ENCODE measurements at regions not wholly inside any gene's neighbourhood (a gene's known extent, or its start where the extent isn't known, plus 50 kb on each side); places are given as distances from the start of the nearest gene placed in this dataset.

DNA sequence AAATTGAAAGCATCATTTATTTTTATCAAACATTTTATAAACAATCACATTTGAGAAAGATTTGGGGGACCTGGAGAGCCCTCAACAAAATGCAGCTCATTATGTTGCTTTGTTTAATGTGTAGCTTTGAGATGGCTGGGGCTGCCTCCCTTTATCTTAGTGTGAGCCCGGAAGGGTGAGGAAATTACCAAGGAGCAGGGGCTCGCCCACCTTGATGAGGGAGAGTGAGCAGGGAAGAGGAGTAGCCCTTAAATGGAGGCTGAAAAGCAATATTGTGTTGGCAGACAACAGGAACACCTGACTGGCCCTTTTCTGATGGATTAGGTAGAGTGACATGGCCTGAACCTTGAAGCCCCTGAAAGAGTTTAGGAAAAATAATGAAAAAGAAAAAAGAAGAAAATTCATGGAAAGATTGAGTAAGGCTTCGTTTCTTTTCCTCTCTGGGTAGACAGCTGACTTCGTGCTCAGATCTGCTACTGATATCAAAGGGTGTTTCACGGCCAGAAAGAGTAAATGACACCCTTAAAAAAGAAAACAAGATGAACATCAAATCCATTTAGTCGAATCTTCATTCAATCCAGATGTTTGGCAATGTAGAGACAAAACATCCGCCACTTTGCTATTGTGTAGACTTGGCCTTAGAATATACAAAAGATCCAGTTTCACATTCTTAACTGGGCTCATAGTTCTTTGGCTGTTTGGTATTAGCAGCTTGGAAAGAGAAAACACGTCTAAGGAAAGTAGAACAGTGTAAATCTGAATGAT lies 206.5 kb upstream of the TCF4 start:
- Histone ChIP-seq H3K4me1 (ENCODE audit: control insufficient read depth in 1 of 2, extremely low read depth in 1 of 2, insufficient read depth in 2 of 2, low read length in 2 of 2) (no peaks in the 10 kb centered on the region), H3K9me3 (no peaks in the 10 kb centered on the region), H3K4me3 (ENCODE audit: control insufficient read depth in 1 of 2, extremely low read depth in 1 of 2, low read length in 1 of 2) (no peak overlapping the region), H3K36me3 (ENCODE audit: control insufficient read depth in 2 of 2, extremely low read depth in 1 of 2, insufficient read depth in 1 of 2, low read length in 1 of 2) (no peaks in the 10 kb centered on the region), H3K27ac (ENCODE audit: low read length) (no peak overlapping the region), H3K27me3 (replicated peaks in 1 of 2; ENCODE audit: control insufficient read depth in 2 of 2, extremely low read depth in 1 of 2, insufficient read depth in 2 of 2, low read length in 1 of 2) (no peaks in the 10 kb centered on the region)
- no peaks in the 10 kb centered on the region for H3K27me3 Mint-ChIP-seq
- no peaks in the 10 kb centered on the region for H3K36me3 Mint-ChIP-seq
- POLR2A ChIA-PET: no interaction called here
- no peak overlapping the region for H3K27ac Mint-ChIP-seq
- 49% methylated on average over 3 of the region's 8 CpGs for WGBS (ENCODE audit: insufficient coverage)
- CTCF ChIA-PET: no interaction called here
- no peak overlapping the region for H3K4me3 Mint-ChIP-seq
- no peak for DNase-seq
- no peaks in the 10 kb centered on the region for H3K4me1 Mint-ChIP-seq
- H3K9me3 Mint-ChIP-seq: no peaks in the 10 kb centered on the region
- ATAC-seq (replicated peaks in 1 of 4): no peak

DNA sequence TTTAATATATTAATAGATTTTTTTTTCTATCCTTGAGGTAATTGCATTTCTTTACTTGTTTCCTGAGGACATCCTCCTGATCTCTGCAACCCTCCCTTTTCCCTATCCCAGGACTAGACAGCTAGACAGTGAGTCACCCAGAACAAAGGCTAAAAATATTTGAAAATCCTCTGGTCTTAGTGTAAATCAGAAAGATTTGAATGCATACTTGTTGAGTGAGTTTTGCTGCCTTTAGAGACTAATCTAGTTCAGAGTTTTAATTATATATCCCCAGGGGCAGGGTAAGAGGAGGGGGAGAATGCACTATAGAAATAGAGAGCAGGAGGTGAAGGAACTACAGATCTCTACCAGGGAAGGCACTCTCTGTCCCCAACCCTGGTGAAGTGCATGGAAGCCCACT lies 202.3 kb upstream of the TCF4 start:
- H3K36me3 ChIP-seq (ENCODE audit: control insufficient read depth in 2 of 2, extremely low read depth in 1 of 2, insufficient read depth in 1 of 2, low read length in 1 of 2): no peaks in the 10 kb centered on the region
- no peak overlapping the region for H3K4me3 Mint-ChIP-seq

DNA sequence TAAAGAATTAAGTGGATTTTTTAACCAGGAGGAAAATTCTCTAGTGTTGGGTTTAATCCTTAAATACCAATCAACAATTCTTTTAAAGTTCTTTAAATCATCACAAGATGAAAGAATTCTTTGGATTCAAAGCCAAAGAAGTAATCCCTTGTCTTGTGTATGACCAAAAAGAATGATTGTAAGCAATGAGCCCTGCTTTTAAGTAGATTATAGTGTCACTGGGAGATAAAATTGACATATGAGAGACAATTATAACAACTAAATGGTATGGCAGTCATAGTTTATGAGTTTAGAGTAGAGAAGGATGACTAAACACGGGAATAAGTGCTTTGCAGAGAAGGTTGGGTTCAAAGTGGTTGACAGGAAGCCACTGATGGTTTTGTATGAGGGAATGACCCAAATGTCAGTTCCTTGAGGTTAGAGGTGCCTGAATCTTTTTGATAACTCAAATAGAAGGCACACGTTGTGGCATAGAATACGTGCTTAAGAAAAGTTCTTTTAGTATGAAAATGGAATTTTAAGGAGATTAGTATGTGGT lies 199.6 kb upstream of the TCF4 start:
- DNase-seq: no peak
- Mint-ChIP-seq H3K9me3 (peaks cover 0 to 5% (median 0%) of the 10 kb centered on the region in 3 donors), H3K4me1 (no peaks in the 10 kb centered on the region), H3K27ac (no peak overlapping the region), H3K4me3 (no peak overlapping the region), H3K27me3 (peaks cover 4 to 13% of the 10 kb centered on the region in 2 donors), H3K36me3 (no peaks in the 10 kb centered on the region)
- H3K4me1 ChIP-seq (ENCODE audit: control insufficient read depth in 1 of 2, extremely low read depth in 1 of 2, insufficient read depth in 2 of 2, low read length in 2 of 2): no peaks in the 10 kb centered on the region
- ChIA-PET CTCF (no interaction called here), POLR2A (no interaction called here)
- no peaks in the 10 kb centered on the region for H3K9me3 ChIP-seq
- H3K27ac ChIP-seq (ENCODE audit: low read length): no peak overlapping the region
- H3K4me3 ChIP-seq (ENCODE audit: control insufficient read depth in 1 of 2, extremely low read depth in 1 of 2, low read length in 1 of 2): no peak overlapping the region
- 8% methylated on average over 3 of the region's 3 CpGs for WGBS (ENCODE audit: insufficient coverage)
- no peak for ATAC-seq (replicated peaks in 1 of 4)
- H3K36me3 ChIP-seq (ENCODE audit: control insufficient read depth in 2 of 2, extremely low read depth in 1 of 2, insufficient read depth in 1 of 2, low read length in 1 of 2): no peaks in the 10 kb centered on the region
- no peaks in the 10 kb centered on the region for H3K27me3 ChIP-seq (replicated peaks in 1 of 2; ENCODE audit: control insufficient read depth in 2 of 2, extremely low read depth in 1 of 2, insufficient read depth in 2 of 2, low read length in 1 of 2)

More for the DNA sequence above, 202.3 kb upstream of the TCF4 start:
- Histone ChIP-seq H3K4me3 (ENCODE audit: control insufficient read depth in 1 of 2, extremely low read depth in 1 of 2, low read length in 1 of 2) (no peak overlapping the region), H3K27me3 (replicated peaks in 1 of 2; ENCODE audit: control insufficient read depth in 2 of 2, extremely low read depth in 1 of 2, insufficient read depth in 2 of 2, low read length in 1 of 2) (no peaks in the 10 kb centered on the region), H3K27ac (ENCODE audit: low read length) (no peak overlapping the region), H3K9me3 (no peaks in the 10 kb centered on the region), H3K4me1 (ENCODE audit: control insufficient read depth in 1 of 2, extremely low read depth in 1 of 2, insufficient read depth in 2 of 2, low read length in 2 of 2) (no peaks in the 10 kb centered on the region)
- ChIA-PET POLR2A (no interaction called here), CTCF (no interaction called here)
- ATAC-seq (replicated peaks in 1 of 4) (no peak), DNase-seq (no peak)
- Mint-ChIP-seq H3K36me3 (no peaks in the 10 kb centered on the region), H3K27ac (no peak overlapping the region), H3K27me3 (no peaks in the 10 kb centered on the region), H3K4me1 (no peaks in the 10 kb centered on the region), H3K9me3 (peaks cover 0 to 5% (median 0%) of the 10 kb centered on the region in 3 donors)

DNA sequence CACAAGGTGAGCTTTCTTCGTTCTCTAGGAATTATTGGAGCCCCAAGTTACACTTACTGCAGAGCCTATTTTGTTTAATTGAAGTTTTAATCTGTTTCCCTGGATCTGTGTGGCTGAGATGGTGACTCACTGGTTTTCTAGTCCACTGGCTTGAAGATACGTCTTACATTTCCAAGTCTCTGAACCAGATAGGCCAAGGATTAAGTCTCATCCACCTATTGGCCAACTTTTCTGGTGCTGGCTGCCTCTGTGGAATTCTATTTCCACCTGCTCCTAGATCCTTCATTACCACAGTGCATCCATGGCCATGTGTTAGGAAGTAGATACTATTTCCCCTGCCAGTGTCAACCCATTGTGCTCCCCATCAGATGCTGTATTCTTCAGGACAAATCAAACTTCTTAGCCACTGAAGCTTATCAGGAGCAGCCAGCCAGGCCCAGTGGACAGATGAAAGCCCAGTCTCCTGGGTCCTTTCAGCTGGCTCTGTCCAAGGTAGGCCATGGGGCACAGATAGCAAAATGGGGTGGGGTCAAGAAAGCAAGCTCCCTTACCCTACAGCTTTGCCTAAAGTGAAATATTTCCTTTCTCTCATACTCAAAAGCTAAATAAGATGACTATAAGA lies 198.8 kb upstream of the TCF4 start:
- ChIA-PET POLR2A (no interaction called here), CTCF (no interaction called here)
- no peaks in the 10 kb centered on the region for H3K4me1 Mint-ChIP-seq
- WGBS (ENCODE audit: insufficient coverage): 57% methylated on average over 1 of the region's 2 CpGs
- Histone ChIP-seq H3K4me1 (ENCODE audit: control insufficient read depth in 1 of 2, extremely low read depth in 1 of 2, insufficient read depth in 2 of 2, low read length in 2 of 2) (no peaks in the 10 kb centered on the region), H3K27ac (ENCODE audit: low read length) (no peak overlapping the region), H3K27me3 (replicated peaks in 1 of 2; ENCODE audit: control insufficient read depth in 2 of 2, extremely low read depth in 1 of 2, insufficient read depth in 2 of 2, low read length in 1 of 2) (no peaks in the 10 kb centered on the region), H3K4me3 (ENCODE audit: control insufficient read depth in 1 of 2, extremely low read depth in 1 of 2, low read length in 1 of 2) (no peak overlapping the region), H3K9me3 (no peaks in the 10 kb centered on the region), H3K36me3 (ENCODE audit: control insufficient read depth in 2 of 2, extremely low read depth in 1 of 2, insufficient read depth in 1 of 2, low read length in 1 of 2) (no peaks in the 10 kb centered on the region)
- no peak overlapping the region for H3K27ac Mint-ChIP-seq
- peaks cover 0 to 5% (median 0%) of the 10 kb centered on the region in 3 donors for H3K9me3 Mint-ChIP-seq
- no peak for DNase-seq
- H3K36me3 Mint-ChIP-seq: no peaks in the 10 kb centered on the region
- no peak overlapping the region for H3K4me3 Mint-ChIP-seq
- ATAC-seq (replicated peaks in 1 of 4): no peak
- H3K27me3 Mint-ChIP-seq: peaks cover 9 to 19% of the 10 kb centered on the region in 2 donors

DNA sequence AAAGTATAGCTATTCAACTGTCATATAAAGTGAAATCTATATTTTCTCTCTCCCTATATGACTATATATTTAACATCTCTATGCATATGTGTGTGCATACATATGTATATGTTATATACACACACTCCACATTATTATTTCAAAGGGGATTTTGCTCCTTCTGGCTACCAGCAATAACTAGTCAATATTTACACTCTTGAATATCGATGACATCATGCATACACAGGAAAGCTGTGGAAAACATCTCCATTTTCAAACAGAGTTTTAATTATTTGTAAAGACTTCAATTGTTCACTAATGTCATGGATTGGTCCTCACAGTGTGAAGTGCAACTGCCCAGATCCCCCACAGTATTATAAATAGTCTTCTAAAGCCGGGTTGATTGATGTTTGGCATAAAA lies 195.9 kb upstream of the TCF4 start:
- H3K36me3 Mint-ChIP-seq: no peaks in the 10 kb centered on the region
- no peak overlapping the region for H3K27ac Mint-ChIP-seq
- H3K4me3 Mint-ChIP-seq: no peak overlapping the region
- no peak for DNase-seq
- H3K9me3 ChIP-seq: no peaks in the 10 kb centered on the region
- no peak overlapping the region for H3K4me3 ChIP-seq (ENCODE audit: control insufficient read depth in 1 of 2, extremely low read depth in 1 of 2, low read length in 1 of 2)
- peaks cover 32 to 33% of the 10 kb centered on the region in 2 donors for H3K27me3 Mint-ChIP-seq
- no peaks in the 10 kb centered on the region for H3K36me3 ChIP-seq (ENCODE audit: control insufficient read depth in 2 of 2, extremely low read depth in 1 of 2, insufficient read depth in 1 of 2, low read length in 1 of 2)
- H3K27me3 ChIP-seq (replicated peaks in 1 of 2; ENCODE audit: control insufficient read depth in 2 of 2, extremely low read depth in 1 of 2, insufficient read depth in 2 of 2, low read length in 1 of 2): peaks cover 3 to 10% of the 10 kb centered on the region in 2 experiments
- no CpG with 5 or more reads among the region's 2 CpGs for WGBS (ENCODE audit: insufficient coverage)
- ChIA-PET CTCF (no interaction called here), POLR2A (no interaction called here)
- no peak for ATAC-seq (replicated peaks in 1 of 4)
- H3K9me3 Mint-ChIP-seq: peaks cover 0 to 5% (median 0%) of the 10 kb centered on the region in 3 donors
- H3K4me1 ChIP-seq (ENCODE audit: control insufficient read depth in 1 of 2, extremely low read depth in 1 of 2, insufficient read depth in 2 of 2, low read length in 2 of 2): peaks cover 2 to 4% of the 10 kb centered on the region in 2 experiments
- peaks cover 3 to 8% (median 7%) of the 10 kb centered on the region in 3 donors for H3K4me1 Mint-ChIP-seq
- H3K27ac ChIP-seq (ENCODE audit: low read length): no peak overlapping the region

DNA sequence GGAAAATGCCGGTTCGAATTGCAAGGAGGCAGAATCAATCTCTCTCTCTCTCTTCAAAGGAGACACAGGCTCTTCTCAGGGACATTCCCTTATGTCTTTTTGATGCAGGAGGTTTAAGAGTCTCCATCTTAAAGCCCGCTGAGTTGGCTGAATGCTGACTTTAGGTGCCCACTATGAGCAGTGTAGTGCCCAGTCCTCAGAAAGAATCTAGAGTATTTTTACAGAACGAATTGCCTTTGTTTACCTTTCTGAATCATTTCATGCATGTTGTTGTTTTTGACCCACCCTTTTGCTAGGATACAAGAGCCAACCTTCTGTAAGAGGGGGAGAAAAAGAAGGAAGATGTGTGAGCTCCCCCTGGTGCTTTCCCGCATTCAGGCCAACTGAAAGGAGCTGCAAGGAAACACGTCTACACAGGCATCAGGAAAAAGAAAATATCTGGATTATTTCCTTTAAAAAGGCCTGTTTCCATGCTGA lies 193.5 kb upstream of the TCF4 start:
- no peaks in the 10 kb centered on the region for H3K36me3 ChIP-seq (ENCODE audit: control insufficient read depth in 2 of 2, extremely low read depth in 1 of 2, insufficient read depth in 1 of 2, low read length in 1 of 2)
- no peak overlapping the region for H3K4me3 ChIP-seq (ENCODE audit: control insufficient read depth in 1 of 2, extremely low read depth in 1 of 2, low read length in 1 of 2)
- ChIA-PET CTCF (no interaction called here), POLR2A (no interaction called here)
- H3K4me1 ChIP-seq (ENCODE audit: control insufficient read depth in 1 of 2, extremely low read depth in 1 of 2, insufficient read depth in 2 of 2, low read length in 2 of 2): peaks cover 4% of the 10 kb centered on the region in 2 experiments
- 100% methylated on average over 1 of the region's 6 CpGs for WGBS (ENCODE audit: insufficient coverage)
- H3K9me3 Mint-ChIP-seq: no peaks in the 10 kb centered on the region
- H3K27me3 Mint-ChIP-seq: peaks cover 47 to 48% of the 10 kb centered on the region in 2 donors
- ATAC-seq (replicated peaks in 1 of 4): no peak
- no peaks in the 10 kb centered on the region for H3K9me3 ChIP-seq
- no peaks in the 10 kb centered on the region for H3K36me3 Mint-ChIP-seq
- peak overlapping the region in 1 of 3 donors; percentile 60 for H3K4me3 Mint-ChIP-seq
- H3K4me1 Mint-ChIP-seq: peaks cover 5 to 12% (median 7%) of the 10 kb centered on the region in 3 donors
- H3K27me3 ChIP-seq (replicated peaks in 1 of 2; ENCODE audit: control insufficient read depth in 2 of 2, extremely low read depth in 1 of 2, insufficient read depth in 2 of 2, low read length in 1 of 2): peaks cover 3 to 10% of the 10 kb centered on the region in 2 experiments
- no peak overlapping the region for H3K27ac ChIP-seq (ENCODE audit: low read length)
- no peak overlapping the region for H3K27ac Mint-ChIP-seq
- no peak for DNase-seq
